PC-9 (cell line): ENCODE measurements at regions not wholly inside any gene's neighbourhood (a gene's known extent, or its start where the extent isn't known, plus 50 kb on each side); places are given as distances from the start of the nearest gene placed in this dataset.
"Not testable (repeated sequence)": the region's sequence is repeated elsewhere in the genome, so short reads cannot be mapped to it uniquely, and the experiment has no call there.

Experiments used
- BruUV-seq: library from RNA; stranded (reverse); fragments of 400-500 nt; replicated peaks from 2 replicates; lab custom pipeline; 2021; lab: Mats Ljungman, UMichigan
- CTCF ChIA-PET: fragments of 300-600 bp; sonication (Branson Sonifier 250); formaldehyde crosslinking; loops from one replicate; lab custom pipeline; 2022; ENCODE audit warnings: antibody characterized with exemption; lab: Charles Lee
- POLR2A ChIA-PET: fragments of 300-600 bp; sonication (Branson Sonifier 250); formaldehyde crosslinking; loops from one replicate; lab custom pipeline; 2022; ENCODE audit warnings: antibody characterized with exemption; ENCODE audit not compliant: unreplicated experiment; lab: Charles Lee
- DNase-seq, 2 experiments: peaks; one replicate each; pipeline versions ENCODE4 v3.0.0 to v3.0.0-alpha.2; 2015 to 2022; ENCODE audit warnings: mixed read lengths in 1 of 2
- H2AFZ ChIP-seq: fragments of 200-600 bp; sonication (generic); 2 replicates; pipeline ENCODE4 v1.8.1; 2017; ENCODE audit warnings: antibody characterized with exemption
- H3F3A ChIP-seq: fragments of 200-600 bp; sonication (generic); 2 replicates; pipeline ENCODE4 v1.8.1; 2017; ENCODE audit warnings: antibody characterized with exemption, mild to moderate bottlenecking, low read depth; ENCODE audit not compliant: insufficient read depth
- H3K27ac ChIP-seq: fragments of 200-600 bp; sonication (generic); 2 replicates; pipeline ENCODE4 v1.6.1; 2016; ENCODE audit warnings: mixed run types
- H3K27me3 ChIP-seq: fragments of 200-600 bp; sonication (generic); 2 replicates; pipeline ENCODE4 v1.6.1; 2016; ENCODE audit warnings: low read depth, mixed run types; ENCODE audit not compliant: insufficient read depth
- H3K36me3 ChIP-seq: fragments of 200-600 bp; sonication (generic); 2 replicates; pipeline ENCODE4 v1.6.1; 2016; ENCODE audit warnings: low read depth, mixed run types
- H3K4me1 ChIP-seq: fragments of 200-600 bp; sonication (generic); replicated peaks from 2 replicates; pipeline ENCODE4 v1.6.1; 2016; ENCODE audit warnings: mixed run types; ENCODE audit not compliant: insufficient read depth
- H3K4me2 ChIP-seq: fragments of 200-600 bp; sonication (generic); 2 replicates; pipeline ENCODE4 v1.6.1; 2017; ENCODE audit warnings: mixed run types
- H3K4me3 ChIP-seq: fragments of 200-600 bp; sonication (generic); 2 replicates; pipeline ENCODE4 v1.6.1; 2016; ENCODE audit warnings: mixed run types
- H3K79me2 ChIP-seq: fragments of 200-600 bp; sonication (generic); 2 replicates; pipeline ENCODE4 v1.6.1; 2017; ENCODE audit warnings: low read depth, mixed run types
- H3K9me2 ChIP-seq: fragments of 200-600 bp; sonication (generic); 2 replicates; pipeline ENCODE4 v1.8.1; 2017; ENCODE audit warnings: mild to moderate bottlenecking; ENCODE audit not compliant: insufficient read depth
- H3K9me3 ChIP-seq: fragments of 200-600 bp; sonication (generic); 2 replicates; pipeline ENCODE4 v1.8.1; 2016; ENCODE audit warnings: low read depth; ENCODE audit not compliant: insufficient read depth
- H4K20me1 ChIP-seq: fragments of 200-600 bp; sonication (generic); 2 replicates; pipeline ENCODE4 v1.8.1; 2017; ENCODE audit not compliant: insufficient read depth
- EZH2 ChIP-seq: fragments of 200-600 bp; sonication (generic); IDR thresholded peaks from 2 replicates; pipeline ENCODE4 v1.8.0; 2017; ENCODE audit warnings: antibody characterized with exemption, low read depth
- intact Hi-C: fragments of 100-400 bp; cut with micrococcal nuclease; formaldehyde crosslinking; loops from one replicate; pipeline ENCODE4 v1.10.0; 2022; ENCODE audit not compliant: unreplicated experiment
- TF ChIP-seq, protein P1 (sequence below): fragments of 200-600 bp; sonication (generic); conservative IDR thresholded peaks from 2 replicates; pipeline ENCODE4 v1.6.1; 2017; ENCODE audit warnings: mixed run types, antibody characterized with exemption, mild to moderate bottlenecking, moderate library complexity

DNA sequence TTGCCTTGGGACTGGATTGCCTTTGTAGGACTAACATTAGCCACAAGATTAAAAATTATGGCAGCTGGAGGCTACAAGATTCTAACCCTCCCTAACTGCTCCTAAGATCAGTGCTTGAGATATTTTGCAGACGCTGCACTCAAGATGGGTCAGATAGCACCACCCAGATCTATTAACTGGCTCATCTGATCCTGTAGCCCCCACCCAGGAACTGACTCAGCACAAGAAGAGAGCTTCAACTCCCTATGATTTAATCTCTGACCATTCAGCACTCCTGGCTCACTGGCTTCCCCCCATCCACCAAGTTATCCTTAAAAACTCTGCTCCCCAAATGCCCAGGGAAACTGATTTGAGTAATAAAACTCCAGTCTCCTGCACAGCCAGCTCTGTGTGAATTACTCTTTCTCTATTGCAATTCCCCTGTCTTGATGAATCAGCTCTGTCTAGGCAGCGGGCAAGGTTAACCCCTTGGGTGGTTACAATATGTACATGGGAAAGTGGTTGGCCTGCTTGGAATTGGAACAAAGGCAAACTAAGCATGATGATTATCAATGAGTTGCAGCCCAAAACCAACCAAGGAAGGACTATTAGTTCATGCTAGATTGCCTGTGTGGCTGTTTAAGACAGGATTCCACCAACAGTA is 111.3 kb downstream of the OR2B2 start:
- ChIA-PET POLR2A (interaction anchor here (0.6 kb wide), 2 partner anchors 654 kb away, joined by 4 to 5 read pairs; a partner anchor contains a TSS), CTCF (no interaction called here)
- H3K4me3 ChIP-seq = no peak overlapping the region
- no TSS peak for BruUV-seq
- TF ChIP-seq, protein P1, sequence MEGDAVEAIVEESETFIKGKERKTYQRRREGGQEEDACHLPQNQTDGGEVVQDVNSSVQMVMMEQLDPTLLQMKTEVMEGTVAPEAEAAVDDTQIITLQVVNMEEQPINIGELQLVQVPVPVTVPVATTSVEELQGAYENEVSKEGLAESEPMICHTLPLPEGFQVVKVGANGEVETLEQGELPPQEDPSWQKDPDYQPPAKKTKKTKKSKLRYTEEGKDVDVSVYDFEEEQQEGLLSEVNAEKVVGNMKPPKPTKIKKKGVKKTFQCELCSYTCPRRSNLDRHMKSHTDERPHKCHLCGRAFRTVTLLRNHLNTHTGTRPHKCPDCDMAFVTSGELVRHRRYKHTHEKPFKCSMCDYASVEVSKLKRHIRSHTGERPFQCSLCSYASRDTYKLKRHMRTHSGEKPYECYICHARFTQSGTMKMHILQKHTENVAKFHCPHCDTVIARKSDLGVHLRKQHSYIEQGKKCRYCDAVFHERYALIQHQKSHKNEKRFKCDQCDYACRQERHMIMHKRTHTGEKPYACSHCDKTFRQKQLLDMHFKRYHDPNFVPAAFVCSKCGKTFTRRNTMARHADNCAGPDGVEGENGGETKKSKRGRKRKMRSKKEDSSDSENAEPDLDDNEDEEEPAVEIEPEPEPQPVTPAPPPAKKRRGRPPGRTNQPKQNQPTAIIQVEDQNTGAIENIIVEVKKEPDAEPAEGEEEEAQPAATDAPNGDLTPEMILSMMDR = no peak
- no peak for TF ChIP-seq EZH2
- H3K4me2 ChIP-seq = no peak overlapping the region
- no peaks in the 10 kb centered on the region for H3K36me3 ChIP-seq
- no peak overlapping the region for H3K27ac ChIP-seq
- intact Hi-C loops = no loop called here
- H3K79me2 ChIP-seq = no peaks in the 10 kb centered on the region
- no peaks in the 10 kb centered on the region for H4K20me1 ChIP-seq
- no peak overlapping the region for H2AFZ ChIP-seq
- no peak for DNase-seq
- no peaks in the 10 kb centered on the region for H3K9me2 ChIP-seq
- H3F3A ChIP-seq = no peaks in the 10 kb centered on the region; the same call in 1 of the 2 replicates
- H3K27me3 ChIP-seq = no peaks in the 10 kb centered on the region
- no peaks in the 10 kb centered on the region for H3K9me3 ChIP-seq
- no peaks in the 10 kb centered on the region for H3K4me1 ChIP-seq

DNA sequence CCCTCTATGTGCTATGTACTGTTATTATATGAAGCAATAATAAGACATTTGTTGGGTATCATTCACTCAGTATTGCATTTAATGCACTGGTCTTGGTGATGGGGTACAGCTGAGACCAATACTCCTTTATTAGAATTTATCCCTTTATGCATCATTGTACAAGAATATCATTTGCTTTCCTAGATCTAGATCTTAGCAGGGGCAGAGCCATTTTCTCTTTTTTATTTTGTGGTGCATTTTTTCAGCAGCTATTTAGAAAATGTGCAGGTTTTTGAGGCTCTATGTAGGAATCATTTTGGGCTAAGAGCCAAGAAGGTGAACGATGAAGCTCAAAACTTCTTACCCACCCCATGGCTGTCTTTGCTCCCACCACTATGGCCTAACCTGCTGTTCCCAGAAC is 114.2 kb downstream of the OR2B2 start:
- ChIA-PET CTCF (interaction anchor here (0.6 kb wide), 1 partner anchor 846 kb away, joined by 6 read pairs; no protein-coding TSS in a partner anchor), POLR2A (interaction anchor here (0.7 kb wide), 1 partner anchor 564 kb away, joined by 3 read pairs; no protein-coding TSS in a partner anchor)
- H3K36me3 ChIP-seq = no peaks in the 10 kb centered on the region

DNA sequence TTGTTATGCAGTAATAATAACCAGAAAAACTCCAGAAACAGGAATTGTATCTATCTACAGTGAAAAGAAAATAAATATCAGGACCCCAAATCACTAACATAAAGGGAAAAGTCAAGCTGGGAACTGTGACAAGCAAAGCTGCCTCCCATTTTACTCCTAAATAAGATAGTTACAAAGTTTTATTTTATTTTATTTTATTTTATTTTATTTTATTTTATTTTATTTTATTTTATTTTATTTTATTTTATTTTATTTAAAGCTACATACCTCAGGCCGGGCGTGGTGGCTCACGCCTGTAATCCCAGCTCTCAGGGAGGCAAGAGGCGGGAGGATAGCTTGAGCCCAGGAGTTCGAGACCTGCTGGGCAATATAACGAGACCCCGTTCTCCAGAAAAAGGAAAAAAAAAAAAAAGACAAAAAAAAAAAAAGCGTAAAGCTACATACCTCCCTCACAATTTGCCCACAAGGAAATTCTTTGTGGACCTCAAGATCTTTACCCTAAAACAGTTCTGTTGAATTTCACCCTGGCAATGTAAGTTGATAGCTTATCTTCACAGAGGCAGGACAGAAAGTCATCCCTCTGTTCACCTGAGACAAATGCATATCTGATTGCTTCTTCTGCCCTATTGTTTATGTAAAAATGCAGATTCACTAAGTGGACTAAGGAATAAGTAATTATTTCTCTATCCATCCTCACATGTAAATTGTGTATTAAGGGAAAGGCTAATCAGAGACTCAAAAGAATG is 115.3 kb downstream of the OR2B2 start:
- POLR2A ChIA-PET = interaction anchor here (0.6 kb wide), 1 partner anchor 653 kb away, joined by 4 read pairs; no protein-coding TSS in a partner anchor
- H4K20me1 ChIP-seq, BruUV-seq, H3K4me3 ChIP-seq, H2AFZ ChIP-seq, H3K9me2 ChIP-seq, H3K9me3 ChIP-seq, H3K36me3 ChIP-seq, H3K27ac ChIP-seq, H3K79me2 ChIP-seq, DNase-seq, intact Hi-C loops, H3K4me1 ChIP-seq, H3K27me3 ChIP-seq, H3K4me2 ChIP-seq: not testable (repeated sequence)
- peaks cover 24% of the 10 kb centered on the region for H3F3A ChIP-seq
- CTCF ChIA-PET = interaction anchor here (0.6 to 1.9 kb wide), 3 partner anchors 98 to 488 kb away, joined by 3 to 8 read pairs (median 6); no protein-coding TSS in a partner anchor

More for the DNA sequence above, 114.2 kb downstream of the OR2B2 start:
- no TSS peak for BruUV-seq
- H2AFZ ChIP-seq = no peak overlapping the region
- H3K4me1 ChIP-seq = peaks cover 7% of the 10 kb centered on the region; the same call in 1 of the 2 replicates
- intact Hi-C loops = no loop called here
- H3K9me3 ChIP-seq = no peaks in the 10 kb centered on the region
- no peak overlapping the region for H3K4me2 ChIP-seq
- no peak for DNase-seq
- no peak overlapping the region for H3K4me3 ChIP-seq
- H3K9me2 ChIP-seq = no peaks in the 10 kb centered on the region
- H4K20me1 ChIP-seq = no peaks in the 10 kb centered on the region
- no peaks in the 10 kb centered on the region for H3K27me3 ChIP-seq
- TF ChIP-seq, protein P1 = no peak
- TF ChIP-seq EZH2 = no peak
- no peaks in the 10 kb centered on the region for H3K79me2 ChIP-seq
- no peak overlapping the region for H3K27ac ChIP-seq
- peaks cover 13% of the 10 kb centered on the region for H3F3A ChIP-seq
